Keratinocyte (primary cell): ENCODE measurements at regions not wholly inside any gene's neighbourhood (a gene's known extent, or its start where the extent isn't known, plus 50 kb on each side); places are given as distances from the start of the nearest gene placed in this dataset.
"Not testable (repeated sequence)": the region's sequence is repeated elsewhere in the genome, so short reads cannot be mapped to it uniquely, and the experiment has no call there.

Experiments
- DNase-seq: peaks from one replicate; pipeline ENCODE4 v3.0.0-alpha.2; 2011; ENCODE audit warnings: low read depth, missing footprints, low spot score
- FAIRE-seq: peaks from 2 replicates; lab custom pipeline; 2011; peaks lifted over from hg19 to GRCh38; lab: Jason Lieb, UNC
- H2AFZ ChIP-seq: 2 replicates; pipeline ENCODE4 v1.6.0; 2012; ENCODE audit warnings: low read length, control low read depth, inconsistent platforms; ENCODE audit not compliant: control insufficient read depth
- H3K27ac ChIP-seq: 2 replicates; pipeline ENCODE4 v1.5.1; 2011; ENCODE audit warnings: low read length; ENCODE audit not compliant: control insufficient read depth, insufficient read depth
- H3K27me3 ChIP-seq: 3 replicates; pipeline ENCODE4 v1.6.0; 2011; ENCODE audit warnings: low read length; ENCODE audit not compliant: control insufficient read depth, insufficient read depth; ENCODE audit errors: extremely low read depth
- H3K36me3 ChIP-seq, 2 experiments: 2 replicates in 1 of 2; 3 replicates in 1 of 2; pipeline ENCODE4 v1.5.1; 2011; ENCODE audit warnings: low read length in 2 of 2, mild to moderate bottlenecking in 1 of 2; ENCODE audit not compliant: control insufficient read depth in 2 of 2, insufficient read depth in 2 of 2; ENCODE audit errors: extremely low read depth in 1 of 2
- H3K4me1 ChIP-seq: 3 replicates; pipeline ENCODE4 v1.5.1; 2011; ENCODE audit warnings: low read length; ENCODE audit not compliant: control insufficient read depth, insufficient read depth; ENCODE audit errors: extremely low read depth
- H3K4me2 ChIP-seq: 3 replicates; pipeline ENCODE4 v1.6.0; 2011; ENCODE audit warnings: low read depth, low read length; ENCODE audit not compliant: control insufficient read depth, insufficient read depth; ENCODE audit errors: extremely low read depth
- H3K4me3 ChIP-seq, 3 experiments: fragments of 200-600 bp in 1 of 3; sonication (generic) in 1 of 3; 2 replicates in 2 of 3; 3 replicates in 1 of 3; pipeline ENCODE4 v1.5.1; 2011 to 2016; ENCODE audit warnings: low read length in 3 of 3, mild to moderate bottlenecking in 3 of 3, control low read depth in 2 of 3, inconsistent platforms in 1 of 3, low read depth in 1 of 3, mixed read lengths in 1 of 3, mixed run types in 1 of 3, moderate library complexity in 1 of 3; ENCODE audit not compliant: control insufficient read depth in 2 of 3, insufficient read depth in 2 of 3; ENCODE audit errors: extremely low read depth in 1 of 3
- H3K79me2 ChIP-seq: 2 replicates; pipeline ENCODE4 v1.6.0; 2012; ENCODE audit warnings: low read length; ENCODE audit not compliant: control insufficient read depth, insufficient read depth
- H3K9ac ChIP-seq: 3 replicates; pipeline ENCODE4 v1.6.0; 2011; ENCODE audit warnings: low read length; ENCODE audit not compliant: control insufficient read depth, insufficient read depth; ENCODE audit errors: extremely low read depth
- H3K9me1 ChIP-seq: 3 replicates; pipeline ENCODE4 v1.6.0; 2011; ENCODE audit warnings: low read length; ENCODE audit not compliant: control insufficient read depth, insufficient read depth; ENCODE audit errors: extremely low read depth
- H3K9me3 ChIP-seq: 2 replicates; pipeline ENCODE4 v1.5.1; 2012; ENCODE audit warnings: low read depth, low read length; ENCODE audit not compliant: control insufficient read depth
- H4K20me1 ChIP-seq: 3 replicates; pipeline ENCODE4 v1.6.0; 2011; ENCODE audit warnings: low read length; ENCODE audit not compliant: control insufficient read depth, insufficient read depth; ENCODE audit errors: extremely low read depth
- EZH2 ChIP-seq: IDR thresholded peaks from one replicate; pipeline ENCODE4 v1.6.1; 2012; ENCODE audit warnings: inconsistent platforms, mild to moderate bottlenecking, low read length, moderate library complexity
- dilution Hi-C: fragments of 300-500 bp; cut with MboI; formaldehyde crosslinking; loops from one replicate; pipeline ENCODE4 v1.7.0; 2020; ENCODE audit warnings: low sequenced_read_pairs; ENCODE audit not compliant: extremely low pct_ligation_motif_present
- TF ChIP-seq, protein P1 (sequence below), 3 experiments: IDR thresholded peaks in 1 of 3; conservative IDR thresholded peaks in 1 of 3; optimal IDR thresholded peaks in 1 of 3; 2 replicates in 2 of 3; 3 replicates in 1 of 3; pipeline versions ENCODE3 to v1.5.1; 2011; ENCODE audit warnings: low read length in 3 of 3, mild to moderate bottlenecking in 3 of 3, moderate library complexity in 2 of 3, control low read depth in 1 of 3, inconsistent platforms in 1 of 3; ENCODE audit not compliant: insufficient read depth in 2 of 3; ENCODE audit errors: extremely low read depth in 1 of 3

DNA sequence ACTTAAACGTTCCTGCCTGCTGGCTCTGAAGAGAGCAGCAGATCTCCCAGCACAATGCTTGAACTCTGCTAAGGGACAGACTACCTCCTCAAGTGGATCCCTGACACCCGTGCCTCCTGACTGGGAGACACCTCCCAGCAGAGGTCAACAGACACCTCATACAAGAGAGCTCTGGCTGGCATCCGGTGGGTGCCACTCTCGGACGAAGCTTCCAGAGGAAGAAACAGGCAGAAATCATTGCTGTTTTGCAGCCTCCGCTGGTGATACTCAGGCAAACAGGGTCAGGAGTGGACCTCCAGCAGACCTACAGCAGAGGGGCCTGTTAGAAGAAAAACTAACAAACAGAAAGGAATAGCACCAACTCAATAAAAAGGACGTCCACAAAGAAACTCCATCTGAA, 310.2 kb downstream of the PAPSS1 start:
- DNase-seq, H3K9me3 ChIP-seq, H3K36me3 ChIP-seq, H3K27me3 ChIP-seq, H3K4me1 ChIP-seq, H3K4me2 ChIP-seq, H4K20me1 ChIP-seq, H3K27ac ChIP-seq, FAIRE-seq, H2AFZ ChIP-seq, H3K4me3 ChIP-seq, H3K9me1 ChIP-seq, dilution Hi-C loops, H3K9ac ChIP-seq, H3K79me2 ChIP-seq: not testable (repeated sequence)

DNA sequence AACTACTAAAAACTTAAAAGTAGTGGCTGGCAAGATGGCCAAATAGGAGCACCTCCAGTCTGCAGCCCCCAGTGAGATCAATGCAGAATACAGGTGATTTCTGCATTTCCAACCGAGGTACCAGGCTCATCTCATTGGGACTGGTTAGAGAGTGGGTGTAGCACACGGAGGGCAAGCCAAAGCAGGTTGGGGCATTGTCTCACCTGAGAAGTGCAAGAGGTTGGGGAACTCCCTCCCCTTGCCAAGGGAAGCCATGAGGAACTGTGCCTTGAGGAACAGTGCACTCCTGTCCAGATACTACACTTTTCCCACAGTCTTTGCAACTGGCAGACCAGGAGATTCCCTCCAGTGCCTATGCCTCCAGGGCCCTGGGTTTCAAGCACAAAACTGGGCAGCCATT, 311.1 kb downstream of the PAPSS1 start:
- Histone ChIP-seq H3K27me3 (no peaks in the 10 kb centered on the region), H3K36me3 (no peaks in the 10 kb centered on the region), H3K4me1 (no peaks in the 10 kb centered on the region), H2AFZ (no peak overlapping the region), H3K27ac (no peak overlapping the region), H3K4me2 (no peak overlapping the region), H3K9me3 (no peaks in the 10 kb centered on the region), H3K9me1 (no peaks in the 10 kb centered on the region), H3K9ac (no peak overlapping the region), H3K4me3 (no peak overlapping the region), H4K20me1 (no peaks in the 10 kb centered on the region), H3K79me2 (no peaks in the 10 kb centered on the region)
- dilution Hi-C loops = no loop called here
- FAIRE-seq = peak; percentile 17
- TF ChIP-seq, protein P1, sequence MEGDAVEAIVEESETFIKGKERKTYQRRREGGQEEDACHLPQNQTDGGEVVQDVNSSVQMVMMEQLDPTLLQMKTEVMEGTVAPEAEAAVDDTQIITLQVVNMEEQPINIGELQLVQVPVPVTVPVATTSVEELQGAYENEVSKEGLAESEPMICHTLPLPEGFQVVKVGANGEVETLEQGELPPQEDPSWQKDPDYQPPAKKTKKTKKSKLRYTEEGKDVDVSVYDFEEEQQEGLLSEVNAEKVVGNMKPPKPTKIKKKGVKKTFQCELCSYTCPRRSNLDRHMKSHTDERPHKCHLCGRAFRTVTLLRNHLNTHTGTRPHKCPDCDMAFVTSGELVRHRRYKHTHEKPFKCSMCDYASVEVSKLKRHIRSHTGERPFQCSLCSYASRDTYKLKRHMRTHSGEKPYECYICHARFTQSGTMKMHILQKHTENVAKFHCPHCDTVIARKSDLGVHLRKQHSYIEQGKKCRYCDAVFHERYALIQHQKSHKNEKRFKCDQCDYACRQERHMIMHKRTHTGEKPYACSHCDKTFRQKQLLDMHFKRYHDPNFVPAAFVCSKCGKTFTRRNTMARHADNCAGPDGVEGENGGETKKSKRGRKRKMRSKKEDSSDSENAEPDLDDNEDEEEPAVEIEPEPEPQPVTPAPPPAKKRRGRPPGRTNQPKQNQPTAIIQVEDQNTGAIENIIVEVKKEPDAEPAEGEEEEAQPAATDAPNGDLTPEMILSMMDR (optimal IDR thresholded peaks at IDR 0.05 in 1 of 3, IDR thresholded peaks at IDR 0.05 in 1 of 3, conservative IDR thresholded peaks at IDR 0.05 in 1 of 3; ENCODE audit: extremely low read depth in 1 of 3, insufficient read depth in 2 of 3, low read length in 3 of 3) = no peak
- TF ChIP-seq EZH2 = no peak
- no peak for DNase-seq

DNA sequence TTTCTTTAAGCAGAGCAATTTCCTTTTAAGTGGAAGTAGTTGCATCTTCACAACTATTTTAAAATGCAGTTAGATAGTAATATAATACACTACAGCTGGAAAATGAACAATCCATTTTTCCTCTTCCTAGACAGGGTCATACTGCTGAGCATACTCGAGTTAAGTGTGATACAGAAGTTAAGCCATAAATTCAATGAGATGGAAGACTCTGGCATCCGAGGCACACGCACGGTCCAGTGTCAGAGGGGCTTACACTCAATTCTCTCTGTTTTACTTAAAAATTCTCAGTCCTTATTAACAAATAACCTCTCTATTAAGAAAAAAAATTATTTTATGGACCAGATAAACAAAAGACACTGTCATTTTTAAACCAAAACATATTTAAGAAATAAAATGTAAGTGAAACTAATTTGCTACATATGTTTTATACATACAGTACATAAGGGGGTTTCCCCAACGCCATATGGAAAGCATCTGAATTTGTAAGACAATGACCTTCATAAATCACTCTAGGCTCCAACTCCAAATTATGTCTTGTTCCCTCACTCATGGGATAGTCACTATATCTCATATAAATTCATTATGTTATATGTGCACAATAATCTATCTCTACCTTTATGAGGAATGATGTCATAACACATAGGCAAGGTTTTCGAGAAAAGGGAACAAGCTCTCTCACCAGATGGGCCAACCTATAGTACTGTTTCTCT, 315.3 kb downstream of the PAPSS1 start:
- H3K4me1 ChIP-seq = no peaks in the 10 kb centered on the region
- H3K4me3 ChIP-seq = no peak overlapping the region
- H4K20me1 ChIP-seq = no peaks in the 10 kb centered on the region
- no peaks in the 10 kb centered on the region for H3K9me3 ChIP-seq
- FAIRE-seq (no peak), DNase-seq (no peak)
- H3K27me3 ChIP-seq = no peaks in the 10 kb centered on the region
- H3K4me2 ChIP-seq = no peak overlapping the region
- no peaks in the 10 kb centered on the region for H3K9me1 ChIP-seq
- dilution Hi-C loops = no loop called here
- H2AFZ ChIP-seq = no peak overlapping the region
- H3K9ac ChIP-seq = no peak overlapping the region
- H3K36me3 ChIP-seq = no peaks in the 10 kb centered on the region
- no peaks in the 10 kb centered on the region for H3K79me2 ChIP-seq
- H3K27ac ChIP-seq = no peak overlapping the region
- TF ChIP-seq, protein P1 (optimal IDR thresholded peaks at IDR 0.05 in 1 of 3, IDR thresholded peaks at IDR 0.05 in 1 of 3, conservative IDR thresholded peaks at IDR 0.05 in 1 of 3; ENCODE audit: extremely low read depth in 1 of 3, insufficient read depth in 2 of 3, low read length in 3 of 3) = no peak
- TF ChIP-seq EZH2 = no peak
